Activated naive CD4-positive, alpha-beta T cell treated with anti-CD3 and anti-CD28 coated beads, Interleukin-2, amount 50 U/mL, for 24 hours (primary cell): ENCODE measurements at regions not wholly inside any gene's neighbourhood (a gene's known extent, or its start where the extent isn't known, plus 50 kb on each side); places are given as distances from the start of the nearest gene placed in this dataset.
"Not testable (repeated sequence)": the region's sequence is repeated elsewhere in the genome, so short reads cannot be mapped to it uniquely, and the experiment has no call there.

Experiments used
- H3K27ac Mint-ChIP-seq: one replicate; pipeline ENCODE4 v1.8.0; 2021; ENCODE audit warnings: mild to moderate bottlenecking, mixed read lengths
- H3K27me3 Mint-ChIP-seq: one replicate; pipeline ENCODE4 v1.8.0; 2021; ENCODE audit warnings: mixed read lengths
- H3K36me3 Mint-ChIP-seq: one replicate; pipeline ENCODE4 v1.8.0; 2021; ENCODE audit warnings: mixed read lengths
- H3K4me1 Mint-ChIP-seq: one replicate; pipeline ENCODE4 v1.8.0; 2021; ENCODE audit warnings: mixed read lengths
- H3K4me3 Mint-ChIP-seq: one replicate; pipeline ENCODE4 v1.8.0; 2021; ENCODE audit warnings: mild to moderate bottlenecking, mixed read lengths
- H3K9me3 Mint-ChIP-seq: one replicate; pipeline ENCODE4 v1.8.0; 2021; ENCODE audit warnings: mixed read lengths

DNA sequence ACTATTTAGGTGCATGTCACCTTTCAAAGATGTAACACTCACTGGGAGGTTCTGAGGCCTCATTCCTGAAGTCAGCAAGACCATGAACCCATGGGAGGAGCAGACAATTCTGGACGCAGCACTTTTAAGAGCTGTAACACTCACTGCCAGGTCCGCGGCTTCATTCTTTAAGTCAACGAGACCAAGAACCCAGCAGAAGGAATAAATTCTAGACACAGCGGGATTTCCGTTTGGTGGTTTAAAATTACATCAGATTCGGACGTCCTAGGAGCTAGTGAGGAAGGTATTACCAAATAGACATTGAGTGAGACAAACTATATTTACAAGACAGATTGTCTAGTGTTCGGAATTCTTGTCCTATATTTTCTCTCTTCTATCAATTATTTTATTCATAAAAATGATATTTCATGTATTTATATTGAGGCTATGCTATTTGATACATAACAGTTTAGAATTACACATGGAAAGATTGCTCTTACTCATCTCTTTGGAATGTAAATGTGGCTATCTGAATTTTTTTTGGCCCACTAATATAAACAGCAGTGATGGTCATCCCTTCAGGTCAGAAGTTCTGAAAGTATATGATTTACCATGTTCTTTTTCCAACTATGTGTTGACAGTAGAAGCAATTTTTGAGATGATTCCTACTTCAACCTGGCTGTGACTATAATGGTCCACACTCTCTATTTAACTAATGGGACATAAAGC lies 1973.0 kb upstream of the FLRT2 start:
- Mint-ChIP-seq H3K4me1 (no peaks in the 10 kb centered on the region), H3K9me3 (peaks cover 15% of the 10 kb centered on the region), H3K27ac (no peak overlapping the region), H3K36me3 (no peaks in the 10 kb centered on the region), H3K4me3 (no peak overlapping the region), H3K27me3 (no peaks in the 10 kb centered on the region)

DNA sequence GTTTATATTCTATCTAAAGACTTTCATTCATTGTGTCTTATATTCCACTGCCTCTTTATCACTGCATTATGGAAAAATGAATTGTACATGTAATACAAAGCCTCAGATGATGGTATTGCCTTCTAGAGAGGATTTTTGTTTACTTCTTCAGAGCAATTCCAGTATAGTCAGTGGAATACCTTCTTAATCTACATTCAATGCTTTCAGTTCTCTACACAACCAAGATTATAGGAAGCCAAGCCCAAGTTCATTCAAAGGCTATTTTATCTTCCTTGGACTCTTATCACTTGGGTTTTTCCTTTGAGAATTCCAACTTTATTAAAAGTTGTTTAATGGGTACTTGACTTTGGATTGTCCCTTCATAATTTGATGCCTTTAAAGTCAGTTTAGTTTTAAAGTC lies 1971.0 kb upstream of the FLRT2 start:
- Mint-ChIP-seq H3K27me3 (no peaks in the 10 kb centered on the region), H3K4me1 (no peaks in the 10 kb centered on the region), H3K27ac (no peak overlapping the region), H3K36me3 (no peaks in the 10 kb centered on the region), H3K9me3 (peaks cover 15% of the 10 kb centered on the region), H3K4me3 (no peak overlapping the region)

DNA sequence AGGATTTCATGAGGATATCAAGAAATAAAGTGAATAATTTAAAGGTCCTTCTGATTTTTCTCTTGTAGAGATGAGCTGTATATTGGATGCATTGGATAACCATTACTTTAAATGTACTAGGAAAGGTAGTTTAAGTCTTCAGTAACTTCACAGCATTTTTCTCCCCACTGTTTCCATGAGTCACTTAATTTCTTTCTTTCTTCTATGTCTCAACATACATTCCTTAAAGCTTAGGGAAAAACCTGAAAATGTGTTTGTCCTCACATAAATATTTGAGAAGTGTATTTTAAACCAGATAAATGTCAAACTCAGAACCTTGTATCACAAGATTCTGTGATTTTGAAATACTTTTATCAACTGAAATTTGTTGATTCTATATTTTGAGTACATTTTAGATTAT lies 1970.2 kb upstream of the FLRT2 start:
- Mint-ChIP-seq H3K4me1 (no peaks in the 10 kb centered on the region), H3K27me3 (no peaks in the 10 kb centered on the region), H3K4me3 (no peak overlapping the region), H3K27ac (no peak overlapping the region), H3K36me3 (no peaks in the 10 kb centered on the region), H3K9me3 (peaks cover 15% of the 10 kb centered on the region)

DNA sequence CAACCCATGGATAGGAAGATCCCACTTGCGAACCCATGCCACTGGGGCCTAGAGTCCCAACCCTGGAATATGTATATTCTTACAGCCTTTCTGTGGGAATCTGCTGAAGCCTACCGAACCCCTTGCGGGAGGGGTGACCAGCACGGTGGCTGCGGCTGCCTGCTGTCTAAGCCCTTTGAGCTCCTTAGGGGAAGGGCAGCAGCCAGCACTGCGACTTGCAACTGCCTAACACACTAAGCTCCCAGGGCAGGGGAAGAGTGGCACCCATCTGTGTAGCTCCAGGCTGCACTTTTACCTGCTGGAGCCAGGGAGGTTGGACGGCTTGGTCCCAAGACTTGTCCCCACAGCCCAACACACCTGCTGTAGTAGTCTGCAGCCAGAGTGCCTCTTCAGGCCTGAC lies 1968.7 kb upstream of the FLRT2 start:
- no peaks in the 10 kb centered on the region for H3K36me3 Mint-ChIP-seq
- no peaks in the 10 kb centered on the region for H3K27me3 Mint-ChIP-seq
- H3K9me3 Mint-ChIP-seq, result peaks cover 15% of the 10 kb centered on the region
- H3K4me1 Mint-ChIP-seq, result no peaks in the 10 kb centered on the region
- H3K4me3 Mint-ChIP-seq, result no peak overlapping the region
- no peak overlapping the region for H3K27ac Mint-ChIP-seq

DNA sequence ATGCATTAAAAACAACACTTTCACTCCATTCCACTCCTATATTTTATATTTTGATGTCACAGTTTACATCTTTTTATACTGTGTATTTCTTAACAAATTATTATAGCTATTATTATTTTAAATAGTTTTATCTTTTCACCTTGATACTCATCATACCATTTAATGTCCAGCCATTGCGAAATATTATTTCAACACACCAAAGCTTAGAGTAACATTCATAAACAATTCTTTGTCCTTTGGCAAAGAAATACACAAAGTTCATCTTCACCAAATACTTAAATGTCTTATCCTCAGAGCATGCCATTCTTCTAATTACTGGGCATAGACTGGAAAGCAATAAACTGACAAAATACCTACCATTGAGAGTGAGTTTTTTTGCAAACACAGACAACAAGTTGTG lies 1963.4 kb upstream of the FLRT2 start:
- no peaks in the 10 kb centered on the region for H3K36me3 Mint-ChIP-seq
- no peak overlapping the region for H3K4me3 Mint-ChIP-seq
- H3K9me3 Mint-ChIP-seq, result peaks cover 5% of the 10 kb centered on the region
- H3K27ac Mint-ChIP-seq, result no peak overlapping the region
- H3K27me3 Mint-ChIP-seq, result no peaks in the 10 kb centered on the region
- no peaks in the 10 kb centered on the region for H3K4me1 Mint-ChIP-seq

DNA sequence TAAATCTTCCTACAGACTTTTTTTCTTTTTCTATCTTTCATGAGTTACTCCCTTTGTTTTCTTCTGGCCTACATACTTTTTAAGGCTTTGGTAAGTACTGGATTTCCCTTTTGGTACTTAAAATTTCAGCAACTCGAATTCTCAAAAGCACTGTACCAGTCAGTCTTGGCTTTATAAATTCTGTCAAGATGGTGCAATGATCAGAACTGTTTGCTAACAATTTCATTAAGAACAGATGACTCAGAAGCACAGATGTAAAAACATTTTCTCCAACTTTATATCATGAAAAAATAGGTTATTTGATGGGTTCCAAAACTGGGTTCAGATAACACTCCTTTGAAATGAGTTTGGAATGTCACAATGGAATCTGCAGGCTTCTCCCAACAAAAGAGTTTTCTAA lies 1961.8 kb upstream of the FLRT2 start:
- Mint-ChIP-seq H3K36me3 (no peaks in the 10 kb centered on the region), H3K27ac (no peak overlapping the region), H3K4me3 (no peak overlapping the region), H3K4me1 (no peaks in the 10 kb centered on the region), H3K27me3 (no peaks in the 10 kb centered on the region), H3K9me3 (peaks cover 5% of the 10 kb centered on the region)

DNA sequence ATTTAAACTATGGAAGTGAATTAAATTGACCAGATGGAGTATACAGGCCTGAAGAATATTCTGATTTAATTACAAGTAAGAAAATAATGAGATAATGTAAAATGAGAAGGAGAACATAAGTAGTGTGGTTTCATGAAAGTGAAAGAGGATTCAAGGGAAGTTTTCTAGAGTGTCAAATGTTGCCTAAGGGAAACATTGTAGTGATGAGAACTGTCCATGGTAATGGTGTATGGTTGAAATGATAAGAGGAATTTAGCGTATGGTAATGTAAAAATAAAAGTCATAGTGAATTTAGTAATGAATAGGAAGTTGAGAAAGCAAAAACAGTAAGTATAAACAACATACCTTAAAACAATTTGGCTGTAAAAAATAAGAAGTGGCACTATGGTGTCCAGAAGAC lies 1954.6 kb upstream of the FLRT2 start:
- H3K27ac Mint-ChIP-seq, result no peak overlapping the region
- no peak overlapping the region for H3K4me3 Mint-ChIP-seq
- H3K27me3 Mint-ChIP-seq, result no peaks in the 10 kb centered on the region
- no peaks in the 10 kb centered on the region for H3K4me1 Mint-ChIP-seq
- no peaks in the 10 kb centered on the region for H3K36me3 Mint-ChIP-seq
- H3K9me3 Mint-ChIP-seq, result peaks cover 12% of the 10 kb centered on the region

DNA sequence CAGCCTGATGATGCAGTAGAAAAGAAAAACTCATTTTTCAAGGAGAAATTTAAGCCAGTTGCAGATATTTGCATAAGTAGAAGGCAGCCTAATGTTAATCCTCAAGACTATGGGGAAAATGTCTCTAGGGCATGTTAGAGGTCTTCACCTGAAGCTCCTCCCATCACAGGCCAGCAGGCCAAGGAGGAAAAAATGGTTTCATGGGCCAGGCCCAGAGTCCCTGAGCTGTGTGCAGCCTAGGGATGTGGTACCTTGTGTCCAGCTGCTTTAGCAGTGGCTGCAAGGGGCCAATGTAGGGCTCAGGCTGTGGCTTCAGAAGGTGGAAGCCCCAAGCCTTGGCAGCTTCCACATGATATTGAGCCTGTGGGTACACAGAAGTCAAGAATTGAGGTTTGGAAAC lies 1946.7 kb upstream of the FLRT2 start:
- H3K27ac Mint-ChIP-seq, result no peak overlapping the region
- no peaks in the 10 kb centered on the region for H3K36me3 Mint-ChIP-seq
- no peaks in the 10 kb centered on the region for H3K27me3 Mint-ChIP-seq
- H3K4me3 Mint-ChIP-seq, result no peak overlapping the region
- peaks cover 17% of the 10 kb centered on the region for H3K9me3 Mint-ChIP-seq
- H3K4me1 Mint-ChIP-seq, result no peaks in the 10 kb centered on the region

DNA sequence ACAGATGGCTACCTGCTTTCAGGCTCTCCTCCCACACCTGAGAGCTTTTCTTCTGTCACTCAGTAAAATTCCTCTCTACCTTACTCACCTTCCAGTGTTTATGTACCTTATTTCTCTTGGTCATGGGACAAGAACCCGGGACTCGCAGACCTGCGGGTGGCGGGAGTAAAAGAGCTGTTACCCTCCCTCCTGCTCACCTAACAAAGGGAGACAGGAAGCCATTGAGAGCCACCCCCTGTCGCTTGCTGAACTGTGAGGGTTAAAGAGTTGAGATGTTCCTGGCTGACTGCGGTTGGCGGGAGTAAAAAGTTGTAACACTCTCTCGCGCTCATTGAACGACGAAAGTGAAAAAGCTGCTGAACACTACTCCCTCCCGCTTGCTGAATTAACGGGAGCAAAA lies 1935.1 kb upstream of the FLRT2 start:
- no peaks in the 10 kb centered on the region for H3K4me1 Mint-ChIP-seq
- H3K4me3 Mint-ChIP-seq, result no peak overlapping the region
- no peaks in the 10 kb centered on the region for H3K36me3 Mint-ChIP-seq
- no peak overlapping the region for H3K27ac Mint-ChIP-seq
- H3K9me3 Mint-ChIP-seq, result no peaks in the 10 kb centered on the region
- no peaks in the 10 kb centered on the region for H3K27me3 Mint-ChIP-seq

DNA sequence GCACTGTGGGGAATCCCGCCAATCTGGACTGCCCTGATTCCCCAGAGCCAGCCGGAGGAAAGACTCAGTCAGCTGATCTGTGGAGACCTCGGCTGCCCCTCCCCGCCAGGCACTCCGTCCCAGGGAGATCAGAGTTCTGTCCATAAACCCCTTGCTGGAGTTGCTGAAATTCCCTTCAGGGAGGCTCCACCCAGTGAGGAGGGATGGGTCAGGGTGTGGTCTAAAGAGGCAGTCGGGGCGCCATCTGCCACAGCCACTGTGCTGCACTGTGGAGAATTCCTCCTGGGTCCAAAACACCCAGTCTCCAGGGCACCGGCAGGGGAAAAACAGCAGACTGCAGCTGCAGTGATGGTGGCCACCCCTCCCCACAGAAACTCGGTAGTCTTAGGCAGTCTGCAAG lies 1922.3 kb upstream of the FLRT2 start:
- no peaks in the 10 kb centered on the region for H3K9me3 Mint-ChIP-seq
- H3K27ac Mint-ChIP-seq, result no peak overlapping the region
- no peaks in the 10 kb centered on the region for H3K27me3 Mint-ChIP-seq
- no peak overlapping the region for H3K4me3 Mint-ChIP-seq
- H3K4me1 Mint-ChIP-seq, result no peaks in the 10 kb centered on the region
- no peaks in the 10 kb centered on the region for H3K36me3 Mint-ChIP-seq

DNA sequence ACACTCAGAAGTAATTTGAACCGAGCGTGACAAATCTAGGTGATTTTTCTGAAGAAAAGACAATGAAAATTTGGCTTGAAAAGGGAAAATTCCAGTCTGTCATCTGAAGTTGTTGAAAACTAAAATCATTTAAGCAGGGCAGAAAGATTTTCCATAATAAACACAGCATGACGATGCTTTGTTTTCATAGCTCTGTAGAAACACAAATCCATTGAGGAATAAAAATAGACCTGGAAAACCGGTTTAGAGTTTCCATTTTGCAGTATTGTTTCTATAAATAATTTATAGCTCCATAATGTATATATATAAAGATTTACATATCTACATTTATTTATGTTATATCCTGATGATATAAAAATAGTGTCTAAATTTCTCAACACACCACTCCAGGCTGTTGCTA lies 1918.5 kb upstream of the FLRT2 start:
- Mint-ChIP-seq H3K36me3 (no peaks in the 10 kb centered on the region), H3K4me1 (no peaks in the 10 kb centered on the region), H3K27ac (no peak overlapping the region), H3K9me3 (no peaks in the 10 kb centered on the region), H3K27me3 (no peaks in the 10 kb centered on the region), H3K4me3 (no peak overlapping the region)

DNA sequence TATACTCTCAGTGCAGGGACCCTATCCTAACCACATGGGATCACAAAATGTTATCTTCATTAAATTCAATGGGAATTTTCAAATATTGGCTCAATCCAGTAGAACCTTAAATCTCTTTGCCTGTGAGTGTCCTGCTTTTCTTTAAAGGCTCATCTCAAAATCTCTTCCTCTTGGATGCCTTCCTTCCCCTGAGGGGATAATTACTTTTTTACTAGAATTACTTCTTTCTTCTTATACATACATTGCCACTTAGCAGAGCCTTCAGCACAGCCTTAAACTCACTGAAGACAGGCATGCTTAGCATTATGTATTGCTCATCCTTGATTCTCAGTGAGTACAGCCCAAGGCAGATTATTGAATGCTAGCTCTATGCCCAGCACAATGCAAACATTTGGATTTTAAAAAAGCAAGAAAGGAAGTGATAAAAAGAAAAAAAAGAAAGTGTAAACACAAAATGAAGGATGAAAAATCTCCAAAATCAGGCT lies 1918.0 kb upstream of the FLRT2 start:
- Mint-ChIP-seq H3K36me3 (no peaks in the 10 kb centered on the region), H3K4me3 (no peak overlapping the region), H3K9me3 (no peaks in the 10 kb centered on the region), H3K27ac (no peak overlapping the region), H3K4me1 (no peaks in the 10 kb centered on the region), H3K27me3 (no peaks in the 10 kb centered on the region)

DNA sequence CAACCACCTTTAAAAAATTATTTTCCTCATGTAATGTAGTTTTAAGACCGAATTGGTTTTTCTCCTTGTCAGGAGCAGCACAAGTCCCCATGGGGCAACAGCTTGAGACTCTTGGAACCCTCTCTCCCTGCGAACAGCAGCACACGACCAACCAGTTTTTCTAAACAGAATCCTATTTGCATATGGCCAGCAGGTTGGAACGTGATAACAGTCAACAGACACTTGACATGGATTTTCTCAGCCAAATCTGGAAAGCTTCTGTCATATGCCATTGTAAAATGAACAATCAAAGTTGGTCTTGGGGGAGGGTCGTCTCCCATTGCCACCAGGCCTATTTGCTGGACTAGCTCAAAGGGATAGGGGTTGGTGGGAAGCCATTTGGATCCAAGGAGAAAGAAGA lies 1915.0 kb upstream of the FLRT2 start:
- H3K27ac Mint-ChIP-seq, result no peak overlapping the region
- H3K9me3 Mint-ChIP-seq, result no peaks in the 10 kb centered on the region
- H3K4me1 Mint-ChIP-seq, result no peaks in the 10 kb centered on the region
- H3K36me3 Mint-ChIP-seq, result no peaks in the 10 kb centered on the region
- H3K4me3 Mint-ChIP-seq, result no peak overlapping the region
- H3K27me3 Mint-ChIP-seq, result no peaks in the 10 kb centered on the region

DNA sequence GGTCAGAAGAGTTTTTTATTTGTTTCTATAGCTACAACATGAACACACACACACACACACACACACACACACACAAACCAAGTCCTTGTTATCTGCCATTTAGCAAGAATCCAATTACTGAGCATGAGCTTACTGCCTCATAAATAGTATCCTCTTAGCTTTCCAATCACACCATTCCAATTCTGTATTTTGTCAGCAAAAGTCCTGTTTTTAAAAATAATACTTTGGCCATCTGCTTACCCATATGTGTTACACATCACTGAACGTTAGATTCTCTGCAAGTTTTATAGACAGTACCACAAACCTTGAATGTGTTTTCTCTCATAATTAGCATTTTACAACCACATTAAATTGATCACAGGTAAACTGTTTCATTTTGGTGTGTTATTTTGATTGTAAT lies 1905.4 kb upstream of the FLRT2 start:
- Mint-ChIP-seq H3K27ac (no peak overlapping the region), H3K27me3 (no peaks in the 10 kb centered on the region)

DNA sequence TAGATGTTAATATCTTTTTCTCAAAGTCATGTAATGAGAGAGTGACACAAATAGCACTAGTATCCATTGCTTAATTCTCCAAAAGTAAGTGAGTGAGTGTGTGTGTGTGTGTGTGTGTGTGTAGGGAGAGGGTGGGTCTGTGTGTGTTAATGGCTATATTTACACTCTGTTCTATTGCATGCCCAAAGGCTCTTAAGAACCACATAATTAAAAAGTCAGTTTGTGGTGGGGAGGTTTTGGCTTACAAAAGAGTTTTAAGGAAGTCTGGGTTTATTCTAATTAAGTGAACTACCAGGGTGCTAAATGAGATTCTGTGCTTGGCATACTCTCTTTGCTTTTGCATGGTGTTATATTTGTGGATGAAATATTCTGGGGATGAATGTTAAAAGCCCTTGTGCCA lies 1897.6 kb upstream of the FLRT2 start:
- Mint-ChIP-seq H3K27me3 (no peaks in the 10 kb centered on the region), H3K9me3 (peaks cover 5% of the 10 kb centered on the region), H3K4me1 (no peaks in the 10 kb centered on the region), H3K4me3 (no peak overlapping the region), H3K36me3 (no peaks in the 10 kb centered on the region), H3K27ac (no peak overlapping the region)

More for the DNA sequence above, 1905.4 kb upstream of the FLRT2 start:
- peaks cover 5% of the 10 kb centered on the region for H3K9me3 Mint-ChIP-seq
- no peak overlapping the region for H3K4me3 Mint-ChIP-seq
- H3K36me3 Mint-ChIP-seq, result no peaks in the 10 kb centered on the region
- H3K4me1 Mint-ChIP-seq, result no peaks in the 10 kb centered on the region

DNA sequence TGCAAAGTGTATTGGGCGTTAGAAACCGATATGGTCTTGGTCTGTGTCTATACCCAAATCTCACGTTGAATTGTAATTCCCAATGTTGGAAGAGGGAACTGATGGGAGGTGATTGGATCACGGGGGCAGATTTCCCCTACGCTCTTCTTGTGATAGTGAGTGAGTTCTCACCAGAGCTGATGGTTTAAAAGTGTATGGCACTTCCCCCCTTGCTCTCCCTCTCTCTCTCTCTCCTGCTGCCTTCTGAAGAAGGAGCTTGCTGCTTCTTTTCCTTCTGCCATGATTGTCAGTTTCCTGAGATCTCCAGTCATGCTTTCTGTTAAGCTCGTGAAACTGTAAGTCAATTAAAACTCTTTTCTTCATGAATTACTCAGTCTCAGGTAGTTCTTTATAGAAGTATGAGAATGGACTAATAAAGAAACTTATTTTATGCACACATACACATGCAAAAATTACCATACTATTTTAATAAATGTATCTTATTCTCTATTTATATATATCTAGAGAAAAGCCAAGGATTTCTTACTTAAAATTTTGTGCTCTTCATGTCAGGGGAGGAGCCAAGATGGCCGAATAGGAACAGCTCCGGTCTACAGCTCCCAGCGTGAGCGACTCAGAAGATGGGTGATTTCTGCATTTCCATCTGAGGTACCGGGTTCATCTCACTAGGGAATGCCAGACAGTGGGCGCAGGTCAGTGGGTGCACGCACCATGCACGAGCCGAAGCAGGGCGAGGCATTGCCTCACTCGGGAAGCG lies 1891.0 kb upstream of the FLRT2 start:
- no peaks in the 10 kb centered on the region for H3K36me3 Mint-ChIP-seq
- H3K4me3 Mint-ChIP-seq, result no peak overlapping the region
- peaks cover 4% of the 10 kb centered on the region for H3K9me3 Mint-ChIP-seq
- H3K27ac Mint-ChIP-seq, result no peak overlapping the region
- H3K27me3 Mint-ChIP-seq, result no peaks in the 10 kb centered on the region
- H3K4me1 Mint-ChIP-seq, result no peaks in the 10 kb centered on the region

DNA sequence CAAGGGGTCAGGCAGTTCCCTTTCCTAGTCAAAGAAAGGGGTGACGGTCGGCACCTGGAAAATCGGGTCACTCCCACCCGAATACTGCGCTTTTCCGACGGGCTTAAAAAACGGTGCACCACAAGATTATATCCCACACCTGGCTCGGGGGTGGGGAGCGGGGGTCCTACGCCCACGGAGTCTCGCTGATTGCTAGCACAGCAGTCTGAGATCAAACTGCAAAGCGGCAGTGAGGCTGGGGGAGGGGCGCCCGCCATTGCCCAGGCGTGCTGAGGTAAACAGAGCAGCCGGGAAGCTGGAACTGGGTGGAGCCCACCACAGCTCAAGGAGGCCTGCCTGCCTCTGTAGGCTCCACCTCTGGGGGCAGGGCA lies 1890.5 kb upstream of the FLRT2 start:
- not testable (repeated sequence) for H3K27me3 Mint-ChIP-seq, H3K9me3 Mint-ChIP-seq, H3K27ac Mint-ChIP-seq, H3K4me1 Mint-ChIP-seq, H3K36me3 Mint-ChIP-seq, H3K4me3 Mint-ChIP-seq
